ENCODE measurements at regions not wholly inside any gene's neighbourhood (a gene's known extent, or its start where the extent isn't known, plus 50 kb on each side); places are given as distances from the start of the nearest gene placed in this dataset.
"Not testable (repeated sequence)": the region's sequence is repeated elsewhere in the genome, so short reads cannot be mapped to it uniquely, and the experiment has no call there.

- H3K4me3 ChIP-seq (ENCODE audit: low read depth, low read length): no peak overlapping the region
- no peak for DNase-seq (ENCODE audit: low read depth)
These were observed 118.8 kb upstream of the PDE1A start for GRCh38 chr2:182545420-182546167.

GRCh38 chr2:182548031-182548950 lies 121.5 kb upstream of the PDE1A start:
- no peak for DNase-seq (ENCODE audit: low read depth)
- H3K4me3 ChIP-seq (ENCODE audit: low read depth, low read length): no peak overlapping the region

GRCh38 chr2:182550234-182550633 lies 123.4 kb upstream of the PDE1A start:
- H3K4me3 ChIP-seq (ENCODE audit: low read depth, low read length): no peak overlapping the region
- DNase-seq (ENCODE audit: low read depth): no peak

- H3K4me3 ChIP-seq (ENCODE audit: low read depth, low read length); DNase-seq (ENCODE audit: low read depth): not testable (repeated sequence)
These were observed 125.4 kb upstream of the PDE1A start for GRCh38 chr2:182552232-182552631.

DNA sequence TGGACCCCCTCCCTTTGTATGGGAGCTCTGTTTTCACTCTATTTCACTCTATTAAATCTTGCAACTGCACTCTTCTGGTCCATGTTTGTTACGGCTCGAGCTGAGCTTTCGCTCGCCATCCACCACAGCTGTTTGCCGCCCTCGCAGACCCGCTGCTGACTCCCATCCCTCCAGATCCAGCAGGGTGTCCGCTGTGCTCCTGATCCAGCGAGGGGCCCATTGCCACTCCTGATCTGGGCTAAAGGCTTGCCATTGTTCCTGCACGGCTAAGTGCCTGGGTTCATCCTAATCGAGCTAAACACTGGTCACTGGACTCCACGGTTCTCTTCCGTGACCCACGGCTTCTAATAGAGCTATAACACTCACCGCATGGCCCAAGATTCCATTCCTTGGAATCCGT lies 125.9 kb upstream of the PDE1A start:
- not testable (repeated sequence) for H3K4me3 ChIP-seq (ENCODE audit: low read depth, low read length); DNase-seq (ENCODE audit: low read depth)

DNA sequence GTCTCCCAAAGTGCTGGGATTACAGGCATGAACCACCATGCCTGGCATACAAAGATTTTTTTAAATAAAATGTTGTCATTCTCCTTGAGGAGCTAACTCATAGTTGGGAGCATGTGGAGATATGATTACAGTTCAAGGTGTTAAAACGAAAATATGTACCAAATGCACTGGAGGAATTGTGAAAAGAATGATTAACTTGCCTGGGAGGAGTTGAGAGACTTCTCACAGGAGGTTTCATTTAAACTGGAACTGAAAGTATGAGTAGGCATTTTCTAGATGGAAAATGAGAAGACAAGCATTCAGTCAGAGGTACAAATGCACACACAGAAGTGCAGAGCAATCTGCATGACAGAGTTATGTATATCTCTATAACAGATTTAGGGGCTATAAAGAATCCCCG lies 126.6 kb upstream of the PDE1A start:
- H3K4me3 ChIP-seq (ENCODE audit: low read depth, low read length): no peak overlapping the region
- DNase-seq (ENCODE audit: low read depth): no peak

GRCh38 chr2:182554950-182555349 lies 128.1 kb upstream of the PDE1A start:
- H3K4me3 ChIP-seq (ENCODE audit: low read depth, low read length): no peak overlapping the region
- no peak for DNase-seq (ENCODE audit: low read depth)

- no peak for DNase-seq (ENCODE audit: low read depth)
- H3K4me3 ChIP-seq (ENCODE audit: low read depth, low read length): no peak overlapping the region
These were observed 131.7 kb upstream of the PDE1A start for GRCh38 chr2:182558564-182558963.

- DNase-seq (ENCODE audit: low read depth): no peak
- H3K4me3 ChIP-seq (ENCODE audit: low read depth, low read length): no peak overlapping the region
These were observed 132.8 kb upstream of the PDE1A start for GRCh38 chr2:182559623-182560022.

- no peak for DNase-seq (ENCODE audit: low read depth)
- no peak overlapping the region for H3K4me3 ChIP-seq (ENCODE audit: low read depth, low read length)
These were observed 139.2 kb upstream of the PDE1A start for GRCh38 chr2:182565911-182566567.

DNA sequence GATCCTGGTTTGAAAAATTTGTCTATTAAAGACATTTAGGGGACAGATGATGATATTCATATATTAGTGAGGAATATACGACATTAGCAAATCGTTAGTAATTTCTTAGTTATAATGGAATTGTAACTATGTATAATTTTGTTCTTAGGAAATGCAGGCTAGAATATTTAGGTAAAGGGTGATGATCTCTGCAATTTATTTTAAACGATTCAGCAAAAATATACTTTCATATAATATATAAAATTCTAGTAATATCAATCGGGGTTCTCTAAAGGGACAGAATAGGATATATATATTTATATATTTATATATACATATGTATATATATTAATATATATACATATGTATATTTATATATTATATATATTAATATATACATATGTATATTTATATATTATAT lies 142.5 kb upstream of the DNAJC10 start:
- no peak for DNase-seq (ENCODE audit: low read depth)
- H3K4me3 ChIP-seq (ENCODE audit: low read depth, low read length): no peak overlapping the region

GRCh38 chr2:182577816-182578215 lies 138.2 kb upstream of the DNAJC10 start:
- no peak for DNase-seq (ENCODE audit: low read depth)
- no peak overlapping the region for H3K4me3 ChIP-seq (ENCODE audit: low read depth, low read length)

GRCh38 chr2:182581196-182581935 lies 134.7 kb upstream of the DNAJC10 start:
- no peak overlapping the region for H3K4me3 ChIP-seq (ENCODE audit: low read depth, low read length)
- DNase-seq (ENCODE audit: low read depth): peak; percentile 9

DNA sequence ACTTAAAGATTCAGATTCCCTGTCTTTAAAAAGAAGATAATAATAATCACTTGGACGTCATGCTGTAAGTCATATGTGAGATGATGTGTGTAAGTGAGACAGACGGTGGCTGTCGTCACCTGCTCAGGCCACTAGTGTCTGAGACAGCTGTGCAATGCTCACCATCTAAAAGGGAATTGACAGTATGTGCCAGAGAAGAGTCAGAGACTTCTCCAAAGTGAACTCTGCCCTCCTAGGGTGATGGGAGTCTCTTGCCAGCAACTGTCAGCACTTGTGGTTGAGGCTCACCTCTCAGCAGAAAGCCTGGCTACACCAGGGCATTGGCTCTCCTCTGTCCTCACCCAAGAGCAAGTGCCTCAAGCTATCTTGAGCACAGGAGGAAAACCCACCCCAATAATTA lies 131.6 kb upstream of the DNAJC10 start:
- no peak overlapping the region for H3K4me3 ChIP-seq (ENCODE audit: low read depth, low read length)
- no peak for DNase-seq (ENCODE audit: low read depth)

DNA sequence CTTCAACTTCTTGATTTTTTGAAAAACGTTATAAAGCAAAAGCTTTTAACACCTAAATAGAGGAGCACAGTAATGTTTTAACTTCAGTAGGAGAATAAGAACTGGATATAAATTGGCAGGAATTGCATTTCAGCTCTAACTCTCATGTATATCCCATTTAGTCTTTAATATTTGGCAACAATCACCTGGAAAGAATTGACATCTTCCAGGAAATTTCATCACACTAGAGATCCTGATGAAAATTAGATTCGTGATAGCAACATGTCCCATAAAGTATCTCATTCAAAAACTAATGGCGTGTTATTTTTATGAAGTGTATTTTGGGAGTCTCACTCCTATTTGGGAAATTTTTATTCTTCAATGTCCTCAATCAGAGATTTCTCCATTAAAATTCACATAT lies 131.1 kb upstream of the DNAJC10 start:
- DNase-seq (ENCODE audit: low read depth): no peak
- H3K4me3 ChIP-seq (ENCODE audit: low read depth, low read length): no peak overlapping the region

- DNase-seq (ENCODE audit: low read depth): no peak
- no peak overlapping the region for H3K4me3 ChIP-seq (ENCODE audit: low read depth, low read length)
These were observed 130.6 kb upstream of the DNAJC10 start for GRCh38 chr2:182585430-182585829.

DNA sequence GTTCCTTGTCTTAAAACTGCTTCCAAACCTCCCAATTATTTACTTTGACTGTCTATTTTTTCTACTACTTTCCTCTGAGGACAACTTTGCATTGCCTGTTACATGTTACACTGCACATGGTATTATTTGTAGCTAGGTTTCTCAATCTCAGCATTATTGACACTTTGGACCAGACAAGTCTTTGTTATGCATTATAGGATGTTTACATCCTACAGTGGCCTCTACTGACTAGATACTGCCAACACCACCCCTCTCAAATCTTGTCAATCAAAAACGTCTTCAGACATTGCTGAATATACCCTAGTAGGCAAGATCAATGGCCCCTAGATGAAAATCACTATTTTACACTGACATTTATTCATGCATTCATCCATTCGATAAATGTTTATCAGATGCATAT lies 129.6 kb upstream of the DNAJC10 start:
- DNase-seq (ENCODE audit: low read depth): no peak

GRCh38 chr2:182587831-182588230 lies 128.2 kb upstream of the DNAJC10 start:
- peak; percentile 64 for DNase-seq (ENCODE audit: low read depth)
- H3K4me3 ChIP-seq (ENCODE audit: low read depth, low read length): no peak overlapping the region

More for the DNA sequence above, 129.6 kb upstream of the DNAJC10 start:
- H3K4me3 ChIP-seq (ENCODE audit: low read depth, low read length): no peak overlapping the region

DNA sequence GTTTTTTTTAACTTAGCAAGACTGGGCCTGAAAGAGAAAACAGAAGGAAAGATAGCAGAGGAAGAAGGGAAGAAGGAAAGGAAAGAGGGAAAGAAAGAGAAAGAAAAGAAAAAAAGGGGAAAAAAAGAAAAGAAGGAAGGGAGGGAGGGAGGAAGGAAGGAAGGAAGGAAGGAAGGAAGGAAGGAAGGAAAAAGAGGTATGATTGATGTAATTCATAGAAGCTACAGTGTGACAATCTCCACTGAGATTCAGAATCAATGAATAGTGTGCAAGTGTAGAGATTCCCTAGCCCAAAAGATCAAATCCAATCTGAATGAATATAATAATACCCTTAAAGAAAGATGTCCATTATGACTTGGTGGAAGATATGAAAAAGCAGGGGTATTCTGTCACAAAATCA lies 126.9 kb upstream of the DNAJC10 start:
- DNase-seq (ENCODE audit: low read depth): no peak
- H3K4me3 ChIP-seq (ENCODE audit: low read depth, low read length): no peak overlapping the region

DNA sequence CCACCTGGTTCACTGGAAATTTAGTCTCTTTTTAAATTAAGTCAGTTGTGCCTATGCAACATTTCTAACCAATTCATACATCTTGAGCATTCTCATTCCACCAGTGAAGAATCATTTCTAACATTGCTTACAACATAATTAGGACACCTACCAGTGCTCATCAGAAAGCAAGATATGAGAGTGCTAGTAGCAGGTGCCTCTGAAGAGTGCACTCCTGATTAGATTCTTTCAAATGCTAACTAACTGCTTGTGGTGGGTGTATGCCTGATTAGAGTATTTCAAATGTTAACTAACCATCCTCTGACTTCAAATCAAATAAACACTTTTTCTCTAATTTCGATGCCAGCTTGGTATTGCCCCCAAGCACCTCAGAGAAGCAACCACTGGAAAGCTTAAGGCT lies 124.3 kb upstream of the DNAJC10 start:
- no peak for DNase-seq (ENCODE audit: low read depth)

More for the DNA sequence above, 124.3 kb upstream of the DNAJC10 start:
- H3K4me3 ChIP-seq (ENCODE audit: low read depth, low read length): no peak overlapping the region
